GM18909 (cell line): ENCODE measurements at regions not wholly inside any gene's neighbourhood (a gene's known extent, or its start where the extent isn't known, plus 50 kb on each side); places are given as distances from the start of the nearest gene placed in this dataset.

Experiments
- ATAC-seq: cut with Tn5 transposase; IDR thresholded peaks from one replicate; pipeline ENCODE4 v1.9.1; 2021; ENCODE audit warnings: mild to moderate bottlenecking; ENCODE audit not compliant: unreplicated experiment, poor library complexity

DNA sequence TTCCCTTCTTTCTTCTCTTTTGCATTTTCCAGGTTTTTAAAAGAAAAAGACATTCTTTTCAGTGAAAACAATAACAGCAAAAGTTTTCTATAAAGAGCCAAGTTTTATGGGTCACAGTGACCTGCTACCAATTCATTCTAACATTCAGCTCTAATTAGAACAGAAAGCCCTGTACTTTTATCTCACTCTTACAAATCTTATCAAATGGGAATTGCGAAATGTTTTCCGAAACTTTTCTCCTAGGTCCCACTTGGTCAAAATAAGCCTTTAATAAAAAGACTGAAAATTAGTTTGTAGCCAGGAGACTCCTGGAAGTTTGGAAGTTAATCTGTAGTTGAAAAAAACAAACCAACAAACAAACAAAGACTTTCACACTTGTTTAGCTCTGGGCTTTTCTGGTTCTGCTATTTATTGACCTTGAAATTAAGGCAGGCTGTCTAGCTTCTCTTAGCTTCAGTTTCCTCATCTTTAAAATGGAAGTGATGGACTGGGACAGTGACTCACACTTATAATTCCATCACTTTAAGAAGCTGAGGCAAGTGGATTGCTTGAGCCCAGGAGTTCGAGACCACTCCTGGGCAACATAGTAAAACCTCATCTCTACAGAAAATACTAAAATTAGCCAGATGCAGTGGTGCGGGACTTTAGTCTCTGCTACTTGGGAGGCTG is 613.5 kb upstream of the CDH4 start:
- no peak for ATAC-seq

GRCh38 chr20:60641879-60642447 is 610.1 kb upstream of the CDH4 start:
- ATAC-seq: no peak

DNA sequence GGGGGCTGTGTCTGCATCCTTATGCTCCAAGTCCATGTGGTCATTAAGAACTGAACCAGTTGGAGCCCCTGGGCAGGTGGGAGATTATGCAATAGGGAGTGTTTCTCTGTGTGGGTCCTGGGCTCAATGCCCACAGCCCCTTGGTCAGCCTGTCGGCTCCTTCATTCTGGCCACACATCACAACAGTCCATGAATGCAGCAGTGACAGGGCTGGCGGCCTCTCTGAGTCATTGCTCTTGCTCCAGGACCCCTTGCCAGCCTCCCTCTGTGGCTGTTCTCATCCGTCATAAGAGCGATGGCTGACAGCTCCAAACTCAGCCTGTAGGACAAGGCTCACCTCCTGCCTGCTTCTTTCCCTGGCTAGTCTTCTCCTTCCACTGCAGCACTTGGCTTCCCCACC is 609.5 kb upstream of the CDH4 start:
- ATAC-seq: no peak

DNA sequence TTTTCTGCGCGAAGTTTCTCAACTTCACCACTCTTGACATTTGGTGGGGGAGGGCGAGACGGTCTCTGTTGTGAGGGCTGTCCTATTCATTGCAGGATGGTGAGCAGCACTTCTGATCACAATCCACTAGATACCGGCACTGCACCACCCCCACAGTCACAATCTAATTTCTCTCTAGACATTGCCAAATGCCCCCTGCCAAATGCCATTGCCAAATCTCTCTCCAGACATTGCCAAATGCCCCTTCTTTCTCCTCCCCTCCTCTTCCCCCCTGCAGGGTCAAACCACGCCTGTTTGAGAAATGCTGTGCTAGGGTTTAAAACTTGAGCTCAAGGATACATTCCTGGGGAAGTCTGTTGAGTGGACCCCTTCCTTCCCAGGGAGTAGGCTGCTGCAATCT is 603.5 kb upstream of the CDH4 start:
- no peak for ATAC-seq

DNA sequence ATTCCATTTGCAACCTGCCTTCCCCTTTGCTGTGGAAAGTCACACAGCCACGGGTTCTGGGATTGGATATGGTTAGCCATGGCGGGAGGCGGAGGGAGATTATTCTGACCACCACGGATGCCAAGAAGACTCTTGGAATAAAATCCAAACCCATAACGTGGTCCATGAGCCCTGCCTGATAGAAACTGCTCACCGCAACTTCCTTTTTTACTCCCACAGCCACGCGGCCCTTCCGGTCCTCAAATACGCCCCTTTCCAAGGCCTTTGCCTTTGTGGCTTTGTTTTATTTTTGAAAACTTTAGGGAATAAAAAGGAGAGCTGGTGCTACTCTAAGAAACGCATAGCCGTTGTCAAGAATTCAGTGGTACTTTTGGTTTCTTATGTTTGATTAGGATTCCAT is 602.5 kb upstream of the CDH4 start:
- ATAC-seq: no peak

DNA sequence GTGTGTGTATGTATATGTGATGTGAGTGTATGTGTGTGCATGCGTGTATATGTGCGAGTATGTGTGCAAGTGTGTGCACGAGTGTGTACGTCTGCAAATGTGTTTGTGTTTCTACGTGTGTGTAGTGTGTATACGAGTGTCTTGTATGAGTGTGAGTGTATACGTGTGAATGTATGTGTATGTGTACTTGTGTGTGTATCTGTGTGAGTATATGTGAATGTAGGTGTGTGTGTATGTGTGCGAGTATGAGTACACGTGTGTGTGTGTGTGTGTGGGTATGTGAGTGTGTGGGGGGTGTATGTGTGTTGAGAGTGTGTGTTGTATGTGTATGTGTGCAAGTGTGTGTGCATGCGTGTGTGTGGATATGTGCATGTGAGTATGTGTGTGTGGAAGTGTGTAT is 602.0 kb upstream of the CDH4 start:
- no peak for ATAC-seq

GRCh38 chr20:60652046-60652445 is 600.0 kb upstream of the CDH4 start:
- no peak for ATAC-seq

DNA sequence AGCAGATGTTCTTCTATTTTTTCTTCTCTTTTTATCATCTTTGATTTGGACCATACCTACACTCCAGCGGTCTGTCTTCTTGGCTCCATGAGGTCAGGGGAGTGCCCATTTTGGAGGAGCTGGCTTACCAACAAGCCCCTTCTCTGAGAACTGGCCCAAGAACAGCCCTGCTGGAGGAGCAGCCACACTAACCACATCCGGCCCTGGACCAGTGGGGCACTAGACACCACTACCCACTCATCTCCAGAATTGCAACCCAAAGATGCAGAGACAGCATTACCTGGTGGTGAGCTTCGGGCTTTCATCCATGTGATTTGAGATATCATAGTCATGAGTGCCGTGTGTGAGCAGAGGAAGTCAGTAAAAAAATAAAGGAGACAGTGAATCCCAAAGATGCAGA is 599.4 kb upstream of the CDH4 start:
- no peak for ATAC-seq

DNA sequence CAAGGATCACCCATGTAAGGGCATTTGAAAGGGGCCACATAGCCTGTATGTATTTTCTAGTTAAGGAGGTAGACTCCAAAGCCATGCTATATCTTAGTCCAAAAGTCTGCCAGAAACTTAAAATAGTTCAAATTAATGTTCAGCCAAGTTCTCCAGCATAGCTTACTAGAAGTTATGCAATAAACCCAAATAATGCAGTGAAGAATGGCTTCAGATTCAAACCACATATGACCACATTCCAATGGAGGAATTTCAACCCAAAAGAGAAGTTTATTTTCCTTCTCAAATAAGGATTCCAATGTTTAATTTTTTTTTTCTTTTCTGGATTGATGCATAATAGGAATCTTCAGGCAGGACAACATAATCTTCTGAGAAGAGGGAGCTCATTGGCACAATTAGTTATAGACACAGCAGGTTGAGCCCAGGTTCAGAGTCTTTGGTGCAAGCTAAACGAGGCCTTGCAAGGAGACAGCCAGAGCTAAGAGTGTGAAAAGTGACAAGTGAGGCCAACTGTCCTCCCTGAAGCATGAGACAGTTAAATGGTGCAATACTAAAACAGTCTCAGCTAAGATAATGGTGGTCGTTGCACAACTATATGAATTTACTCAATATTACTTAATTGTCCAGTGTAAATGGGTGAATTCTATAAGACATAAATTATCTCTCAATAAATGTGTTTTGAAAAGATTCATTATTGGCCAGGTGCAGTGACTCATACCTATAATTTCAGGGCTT is 598.8 kb upstream of the CDH4 start:
- no peak for ATAC-seq

DNA sequence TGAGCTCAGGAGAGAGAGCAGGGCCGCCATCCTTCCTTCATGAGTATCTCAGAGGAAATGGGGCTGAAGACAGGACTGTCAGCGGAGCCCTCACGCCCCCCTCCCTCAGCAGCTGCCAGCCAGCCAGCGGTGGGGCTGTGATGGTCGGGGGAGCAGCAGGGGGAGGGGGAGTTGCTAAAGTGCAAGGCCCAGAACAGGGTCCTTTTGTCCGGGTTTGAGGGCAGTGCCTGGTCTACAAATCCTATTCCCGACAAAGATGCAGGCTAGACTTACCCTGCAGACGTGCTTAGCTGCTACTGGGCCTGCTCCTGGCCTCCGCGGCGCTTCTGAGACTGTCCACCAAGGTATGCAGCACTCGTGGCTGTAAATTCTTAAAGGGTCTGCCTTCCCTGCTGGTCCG is 593.4 kb upstream of the CDH4 start:
- ATAC-seq: no peak

GRCh38 chr20:60659240-60659639 is 592.8 kb upstream of the CDH4 start:
- ATAC-seq: no peak

DNA sequence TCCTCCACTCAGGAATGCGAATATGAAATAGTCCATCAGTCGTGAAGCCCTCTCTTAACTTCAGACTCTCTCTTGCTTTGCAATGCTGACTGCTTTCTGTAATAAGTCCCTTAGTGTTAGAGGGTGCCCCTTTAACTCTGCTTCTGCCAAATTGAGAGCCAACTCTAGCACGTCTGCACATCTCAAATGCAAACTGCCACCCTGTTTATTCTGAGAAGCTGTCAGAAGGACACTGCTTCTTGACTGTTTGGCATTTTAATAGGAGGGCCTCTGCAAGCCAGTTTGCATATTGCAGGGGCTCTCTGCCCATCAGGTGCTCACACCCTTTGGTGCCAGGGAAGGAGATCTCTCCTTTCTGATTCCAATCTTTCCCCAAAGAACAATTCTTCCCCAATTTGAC is 589.8 kb upstream of the CDH4 start:
- ATAC-seq: no peak

GRCh38 chr20:60664106-60664505 is 588.0 kb upstream of the CDH4 start:
- no peak for ATAC-seq

DNA sequence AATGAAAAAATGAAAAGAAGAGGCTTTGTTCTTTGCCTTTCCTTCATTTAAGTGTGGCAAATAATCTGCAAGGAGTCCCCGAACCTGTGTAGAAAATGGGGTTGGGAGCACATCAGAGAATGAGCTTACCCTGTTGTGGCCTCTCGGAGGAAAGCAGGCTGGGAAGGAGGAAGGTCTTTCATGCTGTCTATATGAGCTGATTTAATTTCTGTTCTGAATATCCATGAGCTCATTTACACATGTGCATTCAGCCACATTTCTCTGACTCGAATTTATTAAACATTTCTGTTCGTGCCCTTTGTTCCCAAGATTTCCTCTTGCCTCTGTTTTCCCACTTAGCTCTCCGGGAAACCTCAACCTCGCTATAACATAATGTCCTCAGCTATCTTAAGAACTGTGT is 584.4 kb upstream of the CDH4 start:
- no peak for ATAC-seq

DNA sequence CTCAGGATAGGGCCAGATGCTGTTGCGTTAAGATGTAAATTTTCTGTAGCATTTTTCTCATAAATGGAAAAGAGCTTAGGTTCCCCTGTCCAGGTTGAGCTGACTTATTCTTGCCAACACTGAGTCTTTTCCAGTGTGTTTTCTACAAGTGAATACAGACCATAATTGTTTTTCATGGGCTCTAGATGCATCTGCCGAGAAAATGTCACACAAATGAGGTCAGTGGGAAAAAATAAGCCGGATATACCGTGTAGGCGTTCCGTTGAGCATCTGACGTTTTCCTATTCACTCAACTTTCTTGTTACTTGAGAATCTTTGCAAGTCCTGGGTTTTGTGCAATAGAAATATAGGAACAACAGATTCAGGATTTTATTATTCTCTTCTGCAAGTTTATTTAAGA is 582.9 kb upstream of the CDH4 start:
- no peak for ATAC-seq

GRCh38 chr20:60676011-60676410 is 576.0 kb upstream of the CDH4 start:
- no peak for ATAC-seq

GRCh38 chr20:60677819-60678218 is 574.2 kb upstream of the CDH4 start:
- no peak for ATAC-seq

DNA sequence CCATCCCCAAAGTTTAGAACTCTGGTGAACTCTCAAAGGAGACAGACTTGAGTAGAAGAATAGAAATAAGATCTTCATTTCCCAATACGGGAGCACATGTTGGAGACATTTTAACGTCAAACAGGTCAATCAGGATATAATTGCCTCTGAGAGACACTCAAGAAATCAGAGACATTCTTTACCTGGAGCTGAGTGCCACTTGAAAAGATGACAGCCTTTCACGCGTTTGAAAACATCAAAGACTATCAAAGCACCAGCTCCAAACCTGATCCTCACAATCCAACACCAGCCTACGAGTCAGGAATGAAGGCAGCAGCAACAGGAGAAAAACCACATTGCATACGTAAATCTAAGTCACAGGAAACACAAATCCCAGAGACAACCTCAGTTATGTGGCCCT is 571.5 kb upstream of the CDH4 start:
- ATAC-seq: no peak

GRCh38 chr20:60687213-60687612 is 564.8 kb upstream of the CDH4 start:
- no peak for ATAC-seq

DNA sequence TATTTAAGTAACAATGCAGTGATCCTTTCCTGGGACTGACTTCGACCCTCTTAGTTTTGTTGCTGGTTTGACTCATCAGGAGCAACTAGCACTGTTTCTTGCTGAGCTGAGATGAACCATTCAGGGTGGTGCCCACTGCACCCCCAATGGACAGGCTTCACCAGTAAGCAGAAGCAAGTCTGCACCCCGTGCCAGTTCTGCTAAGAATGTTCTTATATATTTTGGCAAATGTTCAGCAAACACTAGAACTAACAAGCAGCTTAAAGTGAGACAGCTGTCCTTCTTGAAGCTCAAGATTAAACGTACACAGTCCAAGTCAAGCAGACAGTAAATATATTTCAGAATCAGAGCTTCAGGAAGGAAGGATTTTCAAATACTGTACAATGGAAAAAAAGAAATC is 561.3 kb upstream of the CDH4 start:
- ATAC-seq: no peak

DNA sequence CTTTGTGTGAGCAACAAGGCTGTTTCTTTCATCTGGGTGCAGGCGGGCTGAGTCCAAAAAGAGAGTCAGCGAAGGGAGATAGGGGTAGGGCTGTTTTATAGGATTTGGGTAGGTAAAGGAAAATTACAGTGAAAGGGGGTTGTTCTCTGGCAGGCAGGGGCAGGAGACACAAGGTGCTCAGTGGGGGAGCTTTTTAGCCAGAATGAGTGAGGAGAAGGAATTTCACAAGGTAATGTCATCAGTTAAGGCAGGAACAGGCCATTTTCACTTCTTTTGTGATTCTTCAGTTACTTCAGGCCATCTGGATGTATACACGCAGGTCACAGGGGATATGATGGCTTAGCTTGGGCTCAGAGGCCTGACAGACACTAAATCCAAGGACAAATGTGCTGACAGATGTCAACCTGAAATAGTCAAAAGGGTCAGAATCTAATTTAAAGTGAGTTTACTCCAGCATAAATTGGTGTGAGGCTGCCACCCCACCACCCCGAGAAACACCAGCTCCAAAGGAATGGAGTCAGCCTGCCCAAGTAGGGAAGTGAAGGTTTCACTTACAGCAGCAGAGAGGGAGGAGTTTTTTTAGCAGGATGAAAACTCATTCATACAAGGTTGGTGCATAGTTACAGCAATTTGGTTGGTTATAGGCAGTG is 560.0 kb upstream of the CDH4 start:
- no peak for ATAC-seq
